HCT116 (cell line): ENCODE measurements at regions not wholly inside any gene's neighbourhood (a gene's known extent, or its start where the extent isn't known, plus 50 kb on each side); places are given as distances from the start of the nearest gene placed in this dataset.

Experiments
- ATAC-seq: fragments of 200-7000 bp; cut with Tn5 transposase; 2 replicates; pipeline ENCODE4 v1.9.1; 2020; ENCODE audit warnings: mild to moderate bottlenecking, moderate library complexity
- BruUV-seq: library from RNA; stranded (reverse); fragments of 400-500 nt; replicated peaks from 2 replicates; lab custom pipeline; 2021; lab: Mats Ljungman, UMichigan
- CTCF ChIA-PET: fragments of 300-600 bp; sonication (Branson Sonifier 250); formaldehyde crosslinking; loops from one replicate; lab custom pipeline; 2021; ENCODE audit warnings: antibody characterized with exemption; lab: Charles Lee
- POLR2A ChIA-PET: fragments of 300-600, 350-600 bp; sonication (Branson Sonifier 250); formaldehyde crosslinking; loops from one replicate; lab custom pipeline; 2021; ENCODE audit warnings: antibody characterized with exemption; lab: Charles Lee
- RAD21 ChIA-PET, 2 experiments: fragments of 300-600 bp; sonication (Branson Sonifier 250); formaldehyde crosslinking; loops; one replicate each; lab custom pipeline; 2023; ENCODE audit warnings: low total read pairs in 2 of 2; ENCODE audit not compliant: uncharacterized antibody in 2 of 2, unreplicated experiment in 2 of 2, low non-redundant PET in 1 of 2; lab: Charles Lee
- DNase-seq: peaks from one replicate; pipeline ENCODE4 v3.0.0-alpha.2; 2010; ENCODE audit warnings: low read depth, low spot score
- H2AFZ ChIP-seq: fragments of 200-600 bp; shearing (Covaris generic), sonication (generic); 2 replicates; pipeline ENCODE4 v1.6.1; 2017; ENCODE audit warnings: low read depth, mixed run types, mixed read lengths, antibody characterized with exemption, low read length; ENCODE audit not compliant: poor library complexity, severe bottlenecking
- H3K27ac ChIP-seq: 2 replicates; pipeline ENCODE4 v1.5.1; 2012; ENCODE audit warnings: low read depth, low read length
- H3K27me3 ChIP-seq: fragments of 200-600 bp; sonication (generic); 2 replicates; pipeline ENCODE4 v1.6.1; 2016; ENCODE audit warnings: mixed run types, low read length, mixed read lengths; ENCODE audit not compliant: insufficient read depth
- H3K36me3 ChIP-seq, 2 experiments: fragments of 200-500 bp in 1 of 2; fragments of 200-600 bp in 1 of 2; sonication (Bioruptor generic) in 1 of 2; sonication (generic) in 1 of 2; 2 replicates each; pipeline versions ENCODE4 v1.5.1 to v1.6.1; 2014 to 2016; ENCODE audit warnings: low read length in 2 of 2, inconsistent platforms in 1 of 2, mixed read lengths in 1 of 2, mixed run types in 1 of 2; ENCODE audit not compliant: insufficient read depth in 2 of 2, control insufficient read depth in 1 of 2
- H3K4me1 ChIP-seq, 2 experiments: fragments of 200-600 bp in 1 of 2; sonication (generic) in 1 of 2; 2 replicates each; pipeline versions ENCODE4 v1.5.1 to v1.6.1; 2012 to 2017; ENCODE audit warnings: low read length in 2 of 2, inconsistent platforms in 1 of 2, mild to moderate bottlenecking in 1 of 2, mixed read lengths in 1 of 2, mixed run types in 1 of 2, moderate library complexity in 1 of 2; ENCODE audit not compliant: insufficient read depth in 2 of 2, control insufficient read depth in 1 of 2
- H3K4me2 ChIP-seq: fragments of 200-600 bp; sonication (generic); 2 replicates; pipeline ENCODE4 v1.6.1; 2017; ENCODE audit warnings: mixed run types, low read length, mixed read lengths
- H3K4me3 ChIP-seq, 2 experiments: fragments of 200-600 bp in 1 of 2; sonication (generic) in 1 of 2; replicated peaks in 1 of 2; 2 replicates each; pipeline ENCODE4 v1.5.1; 2011 to 2016; ENCODE audit warnings: low read length in 2 of 2, control low read depth in 1 of 2, low read depth in 1 of 2, mild to moderate bottlenecking in 1 of 2, mixed read lengths in 1 of 2, mixed run types in 1 of 2
- H3K79me2 ChIP-seq: fragments of 200-600 bp; sonication (generic); 2 replicates; pipeline ENCODE4 v1.6.1; 2017; ENCODE audit warnings: mild to moderate bottlenecking, mixed run types, low read length, moderate library complexity, mixed read lengths; ENCODE audit not compliant: insufficient read depth
- H3K9ac ChIP-seq: fragments of 200-600 bp; sonication (generic); 2 replicates; pipeline ENCODE4 v1.6.1; 2016; ENCODE audit warnings: low read length, mixed read lengths
- H3K9me2 ChIP-seq: fragments of 200-600 bp; sonication (generic), shearing (Covaris generic); 2 replicates; pipeline ENCODE4 v1.6.1; 2017; ENCODE audit warnings: mixed run types, mild to moderate bottlenecking, moderate library complexity; ENCODE audit not compliant: insufficient read depth
- H3K9me3 ChIP-seq, 2 experiments: fragments of 200-500 bp in 1 of 2; fragments of 200-600 bp in 1 of 2; sonication (Bioruptor generic) in 1 of 2; sonication (generic) in 1 of 2; 2 replicates each; pipeline ENCODE4 v1.6.1; 2014 to 2017; ENCODE audit warnings: low read length in 2 of 2, mixed read lengths in 2 of 2, inconsistent platforms in 1 of 2, low read depth in 1 of 2, mild to moderate bottlenecking in 1 of 2, mixed run types in 1 of 2, moderate library complexity in 1 of 2; ENCODE audit not compliant: control insufficient read depth in 1 of 2, insufficient read depth in 1 of 2
- H4K20me1 ChIP-seq: fragments of 200-600 bp; sonication (generic), shearing (Covaris generic); 2 replicates; pipeline ENCODE4 v1.6.1; 2017; ENCODE audit warnings: mixed run types, mild to moderate bottlenecking, moderate library complexity; ENCODE audit not compliant: insufficient read depth
- CEBPB ChIP-seq: IDR thresholded peaks from 2 replicates; pipeline ENCODE4 v1.6.1; 2012; ENCODE audit warnings: low read depth
- ELF1 ChIP-seq: IDR thresholded peaks from 2 replicates; pipeline ENCODE4 v1.6.1; 2012; ENCODE audit warnings: low read depth, borderline replicate concordance
- EZH2 ChIP-seq: fragments of 200-600 bp; sonication (generic); IDR thresholded peaks from 2 replicates; pipeline ENCODE4 v1.6.1; 2017; ENCODE audit warnings: antibody characterized with exemption, mixed run types
- FOSL1 ChIP-seq: IDR thresholded peaks from 2 replicates; pipeline ENCODE4 v1.6.1; 2012; ENCODE audit warnings: low read depth
- JUND ChIP-seq: IDR thresholded peaks from 2 replicates; pipeline ENCODE4 v1.6.1; 2012
- RAD21 ChIP-seq: IDR thresholded peaks from 2 replicates; pipeline ENCODE4 v1.6.1; 2012; ENCODE audit warnings: low read depth, mild to moderate bottlenecking
- REST ChIP-seq: IDR thresholded peaks from 2 replicates; pipeline ENCODE4 v1.6.1; 2012; ENCODE audit warnings: low read depth
- SIN3A ChIP-seq: IDR thresholded peaks from 2 replicates; pipeline ENCODE4 v1.6.1; 2012; ENCODE audit warnings: low read depth
- SP1 ChIP-seq: IDR thresholded peaks from 2 replicates; pipeline ENCODE4 v1.6.1; 2012; ENCODE audit warnings: low read depth
- TCF7L2 ChIP-seq: IDR thresholded peaks from 2 replicates; pipeline ENCODE4 v1.7.0; 2011; ENCODE audit warnings: borderline replicate concordance, inconsistent platforms; ENCODE audit not compliant: insufficient read depth, insufficient read length; ENCODE audit errors: extremely low read depth
- YY1 ChIP-seq: IDR thresholded peaks from 2 replicates; pipeline ENCODE4 v1.6.1; 2011; ENCODE audit warnings: low read length, low read depth, moderate library complexity, mild to moderate bottlenecking; ENCODE audit not compliant: insufficient replicate concordance; ENCODE audit errors: extremely low read depth
- ZFX ChIP-seq: fragments of 450-650 bp; IDR thresholded peaks from 2 replicates; pipeline ENCODE4 v1.6.1; 2017
- intact Hi-C: fragments of 100-400 bp; cut with micrococcal nuclease; formaldehyde crosslinking; loops from 2 replicates; pipeline ENCODE4 v1.10.0; 2022

- Histone ChIP-seq H3K79me2 (no peaks in the 10 kb centered on the region), H3K4me2 (peak overlapping the region; percentile 10; the same call in 1 of the 2 replicates), H3K9ac (no peak overlapping the region), H3K27me3 (no peaks in the 10 kb centered on the region), H3K9me2 (no peaks in the 10 kb centered on the region; the same call in 1 of the 2 replicates), H3K4me1 (peaks cover 6 to 26% of the 10 kb centered on the region in 2 experiments), H4K20me1 (no peaks in the 10 kb centered on the region), H3K36me3 (no peaks in the 10 kb centered on the region), H3K27ac (peak overlapping the region; percentile 42; the same call in 1 of the 2 replicates), H2AFZ (no peak overlapping the region), H3K4me3 (no peak overlapping the region), H3K9me3 (no peaks in the 10 kb centered on the region; a peak in 1 of 4 replicates)
- intact Hi-C loops, result no loop called here
- ChIA-PET CTCF (no interaction called here), POLR2A (no interaction called here), RAD21 (no interaction called here)
- BruUV-seq, result no TSS peak
- no peak for DNase-seq
- no peak for ATAC-seq
- TF ChIP-seq RAD21, result no peak
- TF ChIP-seq FOSL1, result peak; percentile 40; the same call in 1 of the 2 replicates
- 0 out of 2 replicates have a peak, but pooled peaks have one; percentile 21 for TF ChIP-seq SP1
- no peak for TF ChIP-seq ZFX
- no peak for TF ChIP-seq SIN3A
- no peak for TF ChIP-seq YY1
- no peak for TF ChIP-seq CEBPB
- TF ChIP-seq JUND, result peak; percentile 52
- TF ChIP-seq TCF7L2, result peak; percentile 84
- no peak for TF ChIP-seq REST
- no peak for TF ChIP-seq EZH2
- no peak for TF ChIP-seq ELF1
Measured at GRCh38 chr4:74559853-74560252, 114.9 kb downstream of the AREG start.
